ENCODE measurements at regions not wholly inside any gene's neighbourhood (a gene's known extent, or its start where the extent isn't known, plus 50 kb on each side); places are given as distances from the start of the nearest gene placed in this dataset.

- TF ChIP-seq CTCF (IDR thresholded peaks at IDR 0.05; ENCODE audit: extremely low read depth, insufficient read depth, missing control alignments): no peak
- in situ Hi-C loops (cut with MboI; ENCODE audit: low pct_unique_long_range_greater_than_20kb, low sequenced_read_pairs, unreplicated experiment): no loop called here
- DNase-seq (ENCODE audit: low spot score): no peak
These were observed 656.7 kb downstream of the ZNF674 start for GRCh38 chrX:45888518-45888917.

- TF ChIP-seq CTCF (IDR thresholded peaks at IDR 0.05; ENCODE audit: extremely low read depth, insufficient read depth, missing control alignments): no peak
- no peak for DNase-seq (ENCODE audit: low spot score)
- in situ Hi-C loops (cut with MboI; ENCODE audit: low pct_unique_long_range_greater_than_20kb, low sequenced_read_pairs, unreplicated experiment): no loop called here
These were observed 659.3 kb downstream of the ZNF674 start for GRCh38 chrX:45885931-45886330.

- no peak for TF ChIP-seq CTCF (IDR thresholded peaks at IDR 0.05; ENCODE audit: extremely low read depth, insufficient read depth, missing control alignments)
- in situ Hi-C loops (cut with MboI; ENCODE audit: low pct_unique_long_range_greater_than_20kb, low sequenced_read_pairs, unreplicated experiment): no loop called here
- no peak for DNase-seq (ENCODE audit: low spot score)
These were observed 665.7 kb downstream of the ZNF674 start for GRCh38 chrX:45879512-45879911.

GRCh38 chrX:45876206-45876605 is 669.0 kb downstream of the ZNF674 start:
- no peak for DNase-seq (ENCODE audit: low spot score)
- in situ Hi-C loops (cut with MboI; ENCODE audit: low pct_unique_long_range_greater_than_20kb, low sequenced_read_pairs, unreplicated experiment): no loop called here
- no peak for TF ChIP-seq CTCF (IDR thresholded peaks at IDR 0.05; ENCODE audit: extremely low read depth, insufficient read depth, missing control alignments)

- no peak for DNase-seq (ENCODE audit: low spot score)
- in situ Hi-C loops (cut with MboI; ENCODE audit: low pct_unique_long_range_greater_than_20kb, low sequenced_read_pairs, unreplicated experiment): no loop called here
- no peak for TF ChIP-seq CTCF (IDR thresholded peaks at IDR 0.05; ENCODE audit: extremely low read depth, insufficient read depth, missing control alignments)
These were observed 671.4 kb downstream of the ZNF674 start for GRCh38 chrX:45873781-45874180.

- TF ChIP-seq CTCF (IDR thresholded peaks at IDR 0.05; ENCODE audit: extremely low read depth, insufficient read depth, missing control alignments): no peak
- in situ Hi-C loops (cut with MboI; ENCODE audit: low pct_unique_long_range_greater_than_20kb, low sequenced_read_pairs, unreplicated experiment): no loop called here
- no peak for DNase-seq (ENCODE audit: low spot score)
These were observed 671.8 kb upstream of the DIPK2B start for GRCh38 chrX:45872480-45872879.

- in situ Hi-C loops (cut with MboI; ENCODE audit: low pct_unique_long_range_greater_than_20kb, low sequenced_read_pairs, unreplicated experiment): no loop called here
- no peak for TF ChIP-seq CTCF (IDR thresholded peaks at IDR 0.05; ENCODE audit: extremely low read depth, insufficient read depth, missing control alignments)
- DNase-seq (ENCODE audit: low spot score): no peak
These were observed 667.7 kb upstream of the DIPK2B start for GRCh38 chrX:45868425-45868824.
